HepG2 (cell line): ENCODE measurements at regions not wholly inside any gene's neighbourhood (a gene's known extent, or its start where the extent isn't known, plus 50 kb on each side); places are given as distances from the start of the nearest gene placed in this dataset.
"Not testable (repeated sequence)": the region's sequence is repeated elsewhere in the genome, so short reads cannot be mapped to it uniquely, and the experiment has no call there.

Source experiments
- ATAC-seq: fragments of 200-7000 bp; cut with Tn5 transposase; 3 replicates; pipeline ENCODE4 v1.9.1; 2020; ENCODE audit warnings: mild to moderate bottlenecking, moderate library complexity
- BruUV-seq: library from RNA; stranded (reverse); fragments of 400-500 nt; replicated peaks from 2 replicates; lab custom pipeline; 2021; lab: Mats Ljungman, UMichigan
- CTCF ChIA-PET: fragments of 300-600 bp; formaldehyde crosslinking; extraction: SDS; loops from one replicate; lab custom pipeline; 2021; ENCODE audit warnings: low total read pairs, inconsistent platforms, low intra/inter-chr PET ratio; lab: Yijun Ruan, JAX
- POLR2A ChIA-PET: fragments of 350-600 bp; sonication (Branson Sonifier 250); formaldehyde crosslinking; loops from one replicate; lab custom pipeline; 2020; ENCODE audit warnings: antibody characterized with exemption, inconsistent platforms; lab: Yijun Ruan, JAX
- DNase-seq: peaks from one replicate; pipeline ENCODE4 v3.0.0-alpha.2; 2015; ENCODE audit warnings: low spot score
- FAIRE-seq: peaks from 3 replicates; lab custom pipeline; 2011; peaks lifted over from hg19 to GRCh38; lab: Jason Lieb, UNC
- H2AFZ ChIP-seq: one replicate; pipeline ENCODE4 v1.6.1; 2011; ENCODE audit warnings: low read length, inconsistent platforms
- H3K27ac ChIP-seq: fragments of 300-600 bp; 3 replicates; pipeline ENCODE4 v1.8.0; 2011; ENCODE audit warnings: mixed run types, mild to moderate bottlenecking, mixed read lengths, low read length, inconsistent platforms; ENCODE audit not compliant: insufficient read depth; ENCODE audit errors: extremely low read length
- H3K27me3 ChIP-seq, 2 experiments: fragments of 200-600 bp in 1 of 2; 2 replicates in 1 of 2; 3 replicates in 1 of 2; pipeline versions ENCODE4 v1.6.0 to v1.8.0; 2011; ENCODE audit warnings: low read length in 2 of 2, mild to moderate bottlenecking in 2 of 2, moderate library complexity in 2 of 2, inconsistent platforms in 1 of 2; ENCODE audit not compliant: insufficient read depth in 2 of 2, control insufficient read depth in 1 of 2
- H3K36me3 ChIP-seq, 2 experiments: fragments of 200-600 bp in 1 of 2; replicated peaks in 1 of 2; 2 replicates in 1 of 2; 3 replicates in 1 of 2; pipeline versions ENCODE4 v1.5.1 to v1.8.0; 2011; ENCODE audit warnings: low read length in 2 of 2, inconsistent platforms in 1 of 2; ENCODE audit not compliant: insufficient read depth in 2 of 2, control insufficient read depth in 1 of 2
- H3K4me1 ChIP-seq: 2 replicates; pipeline ENCODE4 v1.5.1; 2012; ENCODE audit warnings: low read length, inconsistent platforms; ENCODE audit not compliant: insufficient read depth
- H3K4me2 ChIP-seq: 2 replicates; pipeline ENCODE4 v1.6.0; 2011; ENCODE audit warnings: low read depth, low read length, inconsistent platforms
- H3K4me3 ChIP-seq, 3 experiments: fragments of 200-600 bp in 1 of 3; sonication (generic), shearing (Covaris generic) in 1 of 3; replicated peaks in 1 of 3; 2 replicates each; pipeline ENCODE4 v1.5.1; 2011 to 2016; ENCODE audit warnings: low read length in 3 of 3, inconsistent platforms in 2 of 3, low read depth in 2 of 3, mild to moderate bottlenecking in 2 of 3, control low read depth in 1 of 3, mixed read lengths in 1 of 3; ENCODE audit not compliant: insufficient read depth in 1 of 3
- H3K79me2 ChIP-seq: one replicate; pipeline ENCODE4 v1.6.1; 2011; ENCODE audit warnings: low read length, inconsistent platforms; ENCODE audit not compliant: insufficient read depth
- H3K9ac ChIP-seq: 2 replicates; pipeline ENCODE4 v1.6.0; 2011; ENCODE audit warnings: mild to moderate bottlenecking, low read depth, low read length, inconsistent platforms; ENCODE audit not compliant: insufficient read depth
- H3K9me3 ChIP-seq: 2 replicates; pipeline ENCODE4 v1.5.1; 2012; ENCODE audit warnings: mild to moderate bottlenecking, low read length
- H4K20me1 ChIP-seq: 2 replicates; pipeline ENCODE4 v1.6.0; 2011; ENCODE audit warnings: inconsistent platforms, mild to moderate bottlenecking, low read length, moderate library complexity; ENCODE audit not compliant: insufficient read depth
- DZIP1 ChIP-seq: sonication (generic); formaldehyde crosslinking; IDR thresholded peaks from 2 replicates; pipeline ENCODE4 v1.5.0; 2020; ENCODE audit warnings: mild to moderate bottlenecking, missing genetic modification reagents
- NCOA1 ChIP-seq: sonication (generic); formaldehyde crosslinking; IDR thresholded peaks from 2 replicates; pipeline ENCODE4 v1.9.0; 2021; ENCODE audit warnings: missing genetic modification reagents
- ZBED4 ChIP-seq: sonication (generic); formaldehyde crosslinking; IDR thresholded peaks from 2 replicates; pipeline ENCODE4 v1.4.0; 2020; ENCODE audit warnings: missing genetic modification reagents, borderline replicate concordance
- ZNF484 ChIP-seq: sonication (generic); formaldehyde crosslinking; IDR thresholded peaks from 2 replicates; pipeline ENCODE4 v1.5.1; 2020; ENCODE audit warnings: mild to moderate bottlenecking, low read depth, missing genetic modification reagents, borderline replicate concordance
- ZNF546 ChIP-seq: sonication (generic); formaldehyde crosslinking; conservative IDR thresholded peaks from 2 replicates; pipeline ENCODE4 v1.8.1; 2023; ENCODE audit warnings: mild to moderate bottlenecking, missing genetic modification reagents
- WGBS: methylation state at CpG from one replicate; pipeline ENCODE4 v1.1.6; 2017; ENCODE audit warnings: low lambda C conversion rate; 5-methylcytosine and 5-hydroxymethylcytosine counted together
- in situ Hi-C: cut with HindIII; loops from 2 replicates; pipeline ENCODE4 v1.10.0; 2017; ENCODE audit warnings: low pct_unique_long_range_greater_than_20kb; ENCODE audit not compliant: extremely low pct_ligation_motif_present
- intact Hi-C: fragments of 100-400 bp; cut with micrococcal nuclease; formaldehyde crosslinking; loops from one replicate; pipeline ENCODE4 v1.10.0; 2022; ENCODE audit not compliant: unreplicated experiment
- TF ChIP-seq, protein P1 (sequence below): sonication (generic); formaldehyde crosslinking; conservative IDR thresholded peaks from 2 replicates; pipeline ENCODE4 v1.4.0; 2020; ENCODE audit warnings: missing genetic modification reagents

GRCh38 chr2:107146181-107146580 is 260.2 kb upstream of the ST6GAL2 start (continued):
- no peak for TF ChIP-seq DZIP1
- TF ChIP-seq, protein P1, sequence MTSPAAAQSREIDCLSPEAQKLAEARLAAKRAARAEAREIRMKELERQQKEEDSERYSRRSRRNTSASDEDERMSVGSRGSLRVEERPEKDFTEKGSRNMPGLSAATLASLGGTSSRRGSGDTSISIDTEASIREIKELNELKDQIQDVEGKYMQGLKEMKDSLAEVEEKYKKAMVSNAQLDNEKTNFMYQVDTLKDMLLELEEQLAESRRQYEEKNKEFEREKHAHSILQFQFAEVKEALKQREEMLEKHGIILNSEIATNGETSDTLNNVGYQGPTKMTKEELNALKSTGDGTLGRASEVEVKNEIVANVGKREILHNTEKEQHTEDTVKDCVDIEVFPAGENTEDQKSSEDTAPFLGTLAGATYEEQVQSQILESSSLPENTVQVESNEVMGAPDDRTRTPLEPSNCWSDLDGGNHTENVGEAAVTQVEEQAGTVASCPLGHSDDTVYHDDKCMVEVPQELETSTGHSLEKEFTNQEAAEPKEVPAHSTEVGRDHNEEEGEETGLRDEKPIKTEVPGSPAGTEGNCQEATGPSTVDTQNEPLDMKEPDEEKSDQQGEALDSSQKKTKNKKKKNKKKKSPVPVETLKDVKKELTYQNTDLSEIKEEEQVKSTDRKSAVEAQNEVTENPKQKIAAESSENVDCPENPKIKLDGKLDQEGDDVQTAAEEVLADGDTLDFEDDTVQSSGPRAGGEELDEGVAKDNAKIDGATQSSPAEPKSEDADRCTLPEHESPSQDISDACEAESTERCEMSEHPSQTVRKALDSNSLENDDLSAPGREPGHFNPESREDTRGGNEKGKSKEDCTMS (CRISPR knock-in tag) = no peak
- no peak for TF ChIP-seq ZNF546 (CRISPR knock-in tag)
- no peak for TF ChIP-seq NCOA1 (CRISPR knock-in tag)
- no peak for TF ChIP-seq ZBED4 (CRISPR knock-in tag)
- TF ChIP-seq ZNF484 (CRISPR knock-in tag) = no peak

DNA sequence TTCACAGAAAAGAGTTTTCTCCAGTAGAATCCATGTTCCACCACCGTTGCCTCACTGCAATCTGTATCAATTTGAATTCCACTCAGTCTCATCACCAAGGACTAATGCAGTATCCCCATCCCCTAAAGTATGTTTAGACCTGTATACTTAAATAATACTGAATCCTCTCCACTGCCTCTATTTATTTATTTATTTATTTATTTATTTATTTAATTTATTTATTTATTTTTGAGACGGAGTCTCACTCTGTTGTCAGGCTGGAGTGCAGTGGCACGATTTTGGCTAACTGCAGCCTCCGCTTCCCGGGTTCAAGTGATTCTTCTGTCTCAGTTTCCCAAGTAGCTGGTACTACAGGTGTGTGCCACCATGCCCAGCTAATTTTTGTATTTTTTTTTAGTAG is 260.7 kb upstream of the ST6GAL2 start:
- WGBS = 10% methylated on average over 5 of the region's 5 CpGs
- ATAC-seq = not testable (repeated sequence)

More for the DNA sequence above, 260.7 kb upstream of the ST6GAL2 start:
- FAIRE-seq, H3K36me3 ChIP-seq, H3K9ac ChIP-seq, BruUV-seq, in situ Hi-C loops, H4K20me1 ChIP-seq, H3K27ac ChIP-seq, H2AFZ ChIP-seq, POLR2A ChIA-PET, H3K4me1 ChIP-seq, DNase-seq, H3K79me2 ChIP-seq, H3K4me2 ChIP-seq, CTCF ChIA-PET, H3K27me3 ChIP-seq, intact Hi-C loops, H3K4me3 ChIP-seq, H3K9me3 ChIP-seq: not testable (repeated sequence)
